Upper lobe of left lung (tissue), 6 donors: ENCODE measurements at regions not wholly inside any gene's neighbourhood (a gene's known extent, or its start where the extent isn't known, plus 50 kb on each side); places are given as distances from the start of the nearest gene placed in this dataset.

Experiments used
- ATAC-seq, 2 donors: fragments of 200-7000 bp; cut with Tn5 transposase; one replicate each; pipeline ENCODE4 v1.9.1; 2022; ENCODE audit warnings: mild to moderate bottlenecking in 2 of 2, moderate library complexity in 2 of 2; ENCODE audit not compliant: low FRiP score in 2 of 2
- DNase-seq, 2 donors: peaks; one replicate each; pipeline ENCODE4 v3.0.0-alpha.2; 2019 to 2020
- H3K27ac ChIP-seq, 4 donors: fragments of 200-600 bp; sonication (generic); one replicate each; pipeline ENCODE4 v1.5.1; 2016 to 2019
- H3K27me3 ChIP-seq, 4 donors: fragments of 200-600 bp; sonication (generic); one replicate each; pipeline ENCODE4 v1.5.1; 2017 to 2019
- H3K36me3 ChIP-seq, 4 donors: fragments of 200-600 bp; sonication (generic); one replicate each; pipeline ENCODE4 v1.5.1; 2016 to 2019
- H3K4me1 ChIP-seq, 4 donors: fragments of 200-600 bp; sonication (generic); one replicate each; pipeline ENCODE4 v1.5.1; 2018 to 2019
- H3K4me3 ChIP-seq, 4 donors: fragments of 200-600 bp; sonication (generic); one replicate each; pipeline ENCODE4 v1.5.1; 2017 to 2019; ENCODE audit warnings: mild to moderate bottlenecking in 2 of 4, moderate library complexity in 1 of 4
- H3K9me3 ChIP-seq, 4 donors: fragments of 200-600 bp; sonication (generic); one replicate each; pipeline ENCODE4 v1.5.1; 2018 to 2019
- EP300 ChIP-seq, 4 donors: sonication (generic); formaldehyde crosslinking; IDR thresholded peaks; one replicate each; pipeline ENCODE4 v1.5.1; 2017; ENCODE audit warnings: antibody characterized with exemption in 4 of 4, control low read depth in 2 of 4
- POLR2A ChIP-seq, 4 donors: fragments of 450-650 bp; IDR thresholded peaks; one replicate each; pipeline ENCODE4 v1.5.1; 2016 to 2017; ENCODE audit warnings: antibody characterized with exemption in 4 of 4, mild to moderate bottlenecking in 2 of 4
- POLR2AphosphoS5 ChIP-seq, 2 donors: sonication (generic); formaldehyde crosslinking; IDR thresholded peaks; one replicate each; pipeline ENCODE4 v1.5.1; 2017; ENCODE audit warnings: antibody characterized with exemption in 2 of 2
- WGBS, 2 donors: methylation state at CpG; one replicate each; pipeline ENCODE4 v1.1.5; 2017 to 2018; 5-methylcytosine and 5-hydroxymethylcytosine counted together
- TF ChIP-seq, protein P1 (sequence below), 6 experiments: fragments of 450-650 bp in 4 of 6; fragments of 200-600 bp in 2 of 6; sonication (generic) in 2 of 6; IDR thresholded peaks; one replicate each; pipeline ENCODE4 v1.5.1; 2016 to 2019; ENCODE audit warnings: antibody characterized with exemption in 6 of 6
- donor health status: DM: no; HTN: no; CAD: no; lungs with moderate emphysema.
- donor health status: DM: no; HTN: yes; CAD: no; lungs with severe emphysema.

DNA sequence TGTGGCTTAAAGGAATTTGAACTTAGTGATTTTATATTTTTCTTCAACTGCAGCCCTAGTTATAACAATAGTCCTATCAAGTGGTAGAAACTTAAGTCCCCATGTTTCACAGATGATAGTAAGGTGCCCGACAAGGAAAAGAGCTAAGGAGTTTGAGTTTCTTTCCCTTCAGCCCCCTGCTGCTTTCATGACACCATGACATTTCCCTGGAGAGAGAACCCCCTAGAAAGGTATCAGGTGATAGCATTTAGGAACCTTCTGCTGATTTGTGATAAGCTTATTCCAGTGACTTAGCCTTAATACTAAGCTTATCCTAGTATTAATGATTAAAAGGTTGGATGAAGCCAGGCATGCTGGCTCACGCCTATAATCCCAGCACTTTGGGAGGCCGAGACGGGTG is 623.8 kb upstream of the TYRP1 start:
- Histone ChIP-seq H3K36me3 (no peaks in the 10 kb centered on the region), H3K27ac (no peak overlapping the region), H3K27me3 (no peaks in the 10 kb centered on the region), H3K4me3 (no peak overlapping the region), H3K4me1 (no peaks in the 10 kb centered on the region), H3K9me3 (no peaks in the 10 kb centered on the region)
- ATAC-seq (no peak), DNase-seq (no peak)
- TF ChIP-seq POLR2AphosphoS5 (IDR thresholded peaks at IDR 0.05) = no peak
- no peak for TF ChIP-seq EP300 (IDR thresholded peaks at IDR 0.05)
- TF ChIP-seq, protein P1, sequence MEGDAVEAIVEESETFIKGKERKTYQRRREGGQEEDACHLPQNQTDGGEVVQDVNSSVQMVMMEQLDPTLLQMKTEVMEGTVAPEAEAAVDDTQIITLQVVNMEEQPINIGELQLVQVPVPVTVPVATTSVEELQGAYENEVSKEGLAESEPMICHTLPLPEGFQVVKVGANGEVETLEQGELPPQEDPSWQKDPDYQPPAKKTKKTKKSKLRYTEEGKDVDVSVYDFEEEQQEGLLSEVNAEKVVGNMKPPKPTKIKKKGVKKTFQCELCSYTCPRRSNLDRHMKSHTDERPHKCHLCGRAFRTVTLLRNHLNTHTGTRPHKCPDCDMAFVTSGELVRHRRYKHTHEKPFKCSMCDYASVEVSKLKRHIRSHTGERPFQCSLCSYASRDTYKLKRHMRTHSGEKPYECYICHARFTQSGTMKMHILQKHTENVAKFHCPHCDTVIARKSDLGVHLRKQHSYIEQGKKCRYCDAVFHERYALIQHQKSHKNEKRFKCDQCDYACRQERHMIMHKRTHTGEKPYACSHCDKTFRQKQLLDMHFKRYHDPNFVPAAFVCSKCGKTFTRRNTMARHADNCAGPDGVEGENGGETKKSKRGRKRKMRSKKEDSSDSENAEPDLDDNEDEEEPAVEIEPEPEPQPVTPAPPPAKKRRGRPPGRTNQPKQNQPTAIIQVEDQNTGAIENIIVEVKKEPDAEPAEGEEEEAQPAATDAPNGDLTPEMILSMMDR (IDR thresholded peaks at IDR 0.05) = no peak
- TF ChIP-seq POLR2A (IDR thresholded peaks at IDR 0.05) = no peak
- WGBS, 2 donors = 85 to 99% methylated on average over 4 of the region's 4 CpGs

DNA sequence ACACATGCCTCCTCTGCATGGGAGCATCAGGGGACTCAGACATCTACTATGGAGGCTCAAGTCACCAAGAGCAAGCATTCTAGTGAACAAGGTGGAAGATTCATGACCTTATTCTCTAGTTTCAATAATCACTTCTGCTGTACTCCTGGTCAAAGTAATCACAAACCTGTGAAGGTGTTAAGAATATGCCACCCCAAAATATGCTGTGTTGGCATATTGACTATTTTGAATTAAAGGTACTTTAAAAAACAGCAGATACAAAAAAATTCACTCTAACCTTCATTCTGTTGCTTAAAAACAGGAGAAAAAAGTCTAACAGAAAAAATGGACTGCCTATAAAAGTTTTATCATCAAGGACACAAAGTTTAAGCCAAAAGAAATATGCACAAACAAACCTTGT is 607.8 kb upstream of the TYRP1 start:
- ATAC-seq (no peak), DNase-seq (no peak)
- Histone ChIP-seq H3K4me1 (no peaks in the 10 kb centered on the region), H3K36me3 (no peaks in the 10 kb centered on the region), H3K27me3 (no peaks in the 10 kb centered on the region), H3K27ac (no peak overlapping the region), H3K4me3 (no peak overlapping the region), H3K9me3 (no peaks in the 10 kb centered on the region)
- TF ChIP-seq EP300 (IDR thresholded peaks at IDR 0.05) (no peak), POLR2A (IDR thresholded peaks at IDR 0.05) (no peak), POLR2AphosphoS5 (IDR thresholded peaks at IDR 0.05) (no peak)
- TF ChIP-seq, protein P1 (IDR thresholded peaks at IDR 0.05) = no peak

DNA sequence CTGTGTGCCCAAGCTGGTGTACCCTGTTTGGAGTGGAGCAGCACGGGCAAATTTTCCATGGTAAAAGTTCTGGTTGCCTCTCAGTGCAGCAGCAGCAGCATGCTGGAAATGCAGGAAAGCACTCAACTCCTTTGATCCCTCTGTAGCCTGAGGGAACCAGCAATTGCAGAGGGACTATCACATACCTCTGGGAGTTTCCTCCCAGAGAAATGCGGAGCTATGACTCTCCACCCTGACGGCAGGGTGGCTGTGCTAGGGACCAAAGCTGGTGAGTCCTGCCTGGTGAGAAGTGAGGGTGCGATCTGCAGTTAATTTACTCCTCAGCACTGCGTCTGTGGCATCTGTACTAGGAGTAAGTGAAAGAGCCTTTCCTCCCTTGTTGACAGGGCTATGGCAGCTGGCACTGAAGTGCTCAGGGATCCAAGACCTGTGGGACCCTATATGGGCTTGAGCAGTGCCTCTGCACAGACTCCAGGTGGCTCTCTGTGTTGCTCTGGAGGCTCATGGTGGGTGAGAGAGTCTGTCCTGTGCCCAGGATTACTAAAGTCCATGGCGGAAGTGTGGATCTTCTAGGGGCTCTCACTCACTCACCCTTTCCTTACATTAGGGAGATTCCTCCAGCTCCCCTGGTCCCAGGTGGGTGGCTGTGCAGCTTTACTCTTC is 601.2 kb upstream of the TYRP1 start:
- ATAC-seq = peak in 1 of 2 donors; percentile 8
- DNase-seq = no peak
- WGBS, 2 donors = 72 to 74% methylated on average over 6 of the region's 6 CpGs

DNA sequence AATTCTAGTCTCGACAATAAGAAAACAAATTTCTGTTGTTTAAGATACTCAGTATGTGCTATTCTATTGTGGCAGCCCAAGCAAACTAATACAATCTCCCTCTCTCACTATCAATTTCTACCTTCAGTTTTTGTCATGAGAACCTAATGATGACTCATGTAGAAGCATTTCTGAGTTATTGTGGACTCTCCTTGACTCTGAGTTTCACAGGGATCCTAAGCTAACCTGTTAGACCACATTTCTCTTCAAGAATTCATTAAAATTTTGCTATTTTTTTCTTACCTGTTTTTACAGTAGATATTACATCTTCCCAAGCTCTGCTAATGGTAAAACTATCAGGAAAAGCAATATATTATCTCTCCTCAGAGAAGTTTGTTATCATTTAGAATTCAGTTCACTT is 599.1 kb upstream of the TYRP1 start:
- no peaks in the 10 kb centered on the region for H3K27me3 ChIP-seq
- H3K36me3 ChIP-seq = no peaks in the 10 kb centered on the region
- 76 to 80% methylated on average over 1 of the region's 1 CpG for WGBS, 2 donors
- no peaks in the 10 kb centered on the region for H3K4me1 ChIP-seq
- TF ChIP-seq POLR2AphosphoS5 (IDR thresholded peaks at IDR 0.05) (no peak), POLR2A (IDR thresholded peaks at IDR 0.05) (no peak), EP300 (IDR thresholded peaks at IDR 0.05) (no peak)
- TF ChIP-seq, protein P1 (IDR thresholded peaks at IDR 0.05) = no peak
- no peaks in the 10 kb centered on the region for H3K9me3 ChIP-seq
- ATAC-seq (no peak), DNase-seq (no peak)
- H3K27ac ChIP-seq = no peak overlapping the region
- no peak overlapping the region for H3K4me3 ChIP-seq

More for the DNA sequence above, 601.2 kb upstream of the TYRP1 start:
- Histone ChIP-seq H3K4me1 (no peaks in the 10 kb centered on the region), H3K27me3 (no peaks in the 10 kb centered on the region), H3K36me3 (no peaks in the 10 kb centered on the region), H3K9me3 (no peaks in the 10 kb centered on the region), H3K4me3 (no peak overlapping the region), H3K27ac (no peak overlapping the region)
- TF ChIP-seq EP300 (IDR thresholded peaks at IDR 0.05) (no peak), POLR2AphosphoS5 (IDR thresholded peaks at IDR 0.05) (no peak), POLR2A (IDR thresholded peaks at IDR 0.05) (no peak)
- TF ChIP-seq, protein P1 (IDR thresholded peaks at IDR 0.05) = no peak

DNA sequence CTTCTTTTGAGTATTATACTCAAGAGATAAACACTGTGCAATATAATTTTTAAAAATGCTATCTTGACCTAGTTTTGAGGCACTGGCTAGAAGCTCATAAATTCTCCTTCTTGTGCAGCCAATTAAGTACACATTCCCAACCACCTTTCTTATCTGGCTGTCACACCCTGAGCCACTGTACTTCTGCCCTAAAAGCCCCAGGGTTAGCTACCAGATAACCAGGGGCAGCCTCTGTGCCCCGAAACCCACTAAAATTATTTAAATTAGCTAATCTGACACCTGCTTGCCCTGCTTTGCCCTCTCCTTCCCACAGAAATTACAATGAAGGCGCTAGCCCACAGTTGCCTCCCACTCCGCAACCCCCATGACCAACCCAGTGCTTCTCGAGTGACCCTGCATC is 597.3 kb upstream of the TYRP1 start:
- H3K9me3 ChIP-seq = no peaks in the 10 kb centered on the region
- TF ChIP-seq EP300 (IDR thresholded peaks at IDR 0.05) (no peak), POLR2A (IDR thresholded peaks at IDR 0.05) (no peak), POLR2AphosphoS5 (IDR thresholded peaks at IDR 0.05) (no peak)
- H3K4me3 ChIP-seq = no peak overlapping the region
- H3K36me3 ChIP-seq = no peaks in the 10 kb centered on the region
- no peaks in the 10 kb centered on the region for H3K27me3 ChIP-seq
- no peak for DNase-seq
- WGBS, 2 donors = 73 to 75% methylated on average over 4 of the region's 4 CpGs
- no peaks in the 10 kb centered on the region for H3K4me1 ChIP-seq
- no peak overlapping the region for H3K27ac ChIP-seq
- ATAC-seq = no peak
